ENCODE measurements at regions not wholly inside any gene's neighbourhood (a gene's known extent, or its start where the extent isn't known, plus 50 kb on each side); places are given as distances from the start of the nearest gene placed in this dataset.

DNA sequence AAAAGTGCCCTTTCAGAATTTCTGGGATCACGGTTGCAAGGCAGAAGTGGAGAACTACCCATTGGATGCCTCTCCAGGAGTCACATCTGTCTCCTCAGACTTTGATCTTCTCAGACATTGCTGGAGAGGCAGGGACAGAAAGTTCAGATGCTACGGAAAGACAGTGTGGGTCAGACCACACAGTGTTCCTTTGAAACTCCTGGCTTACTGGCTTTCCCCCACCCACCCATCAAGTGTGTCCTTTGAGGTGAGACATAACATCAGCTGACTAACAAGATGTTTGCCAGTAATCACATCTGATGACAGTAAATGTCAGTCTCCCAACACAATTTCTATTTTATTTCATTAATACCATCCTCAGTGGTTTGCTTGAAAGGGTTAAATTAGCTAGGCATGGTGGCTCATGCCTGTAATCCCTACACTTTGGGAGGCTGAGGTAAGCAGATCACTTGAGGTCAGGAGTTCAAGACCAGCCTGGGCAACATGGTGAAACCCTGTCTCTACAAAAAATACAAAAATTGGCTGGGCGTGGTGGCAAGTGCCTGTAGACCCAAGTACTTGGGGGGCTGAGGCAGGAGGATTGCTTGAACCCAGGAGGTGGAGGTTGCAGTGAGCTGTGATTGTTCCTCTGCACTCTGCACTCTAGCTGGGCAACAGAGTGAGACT, 67.2 kb upstream of the SNX9 start:
- DNase-seq (ENCODE audit: low spot score): no peak

GRCh38 chr6:157756708-157757429, 66.2 kb upstream of the SNX9 start:
- peak; percentile 94 for DNase-seq (ENCODE audit: low spot score)

DNA sequence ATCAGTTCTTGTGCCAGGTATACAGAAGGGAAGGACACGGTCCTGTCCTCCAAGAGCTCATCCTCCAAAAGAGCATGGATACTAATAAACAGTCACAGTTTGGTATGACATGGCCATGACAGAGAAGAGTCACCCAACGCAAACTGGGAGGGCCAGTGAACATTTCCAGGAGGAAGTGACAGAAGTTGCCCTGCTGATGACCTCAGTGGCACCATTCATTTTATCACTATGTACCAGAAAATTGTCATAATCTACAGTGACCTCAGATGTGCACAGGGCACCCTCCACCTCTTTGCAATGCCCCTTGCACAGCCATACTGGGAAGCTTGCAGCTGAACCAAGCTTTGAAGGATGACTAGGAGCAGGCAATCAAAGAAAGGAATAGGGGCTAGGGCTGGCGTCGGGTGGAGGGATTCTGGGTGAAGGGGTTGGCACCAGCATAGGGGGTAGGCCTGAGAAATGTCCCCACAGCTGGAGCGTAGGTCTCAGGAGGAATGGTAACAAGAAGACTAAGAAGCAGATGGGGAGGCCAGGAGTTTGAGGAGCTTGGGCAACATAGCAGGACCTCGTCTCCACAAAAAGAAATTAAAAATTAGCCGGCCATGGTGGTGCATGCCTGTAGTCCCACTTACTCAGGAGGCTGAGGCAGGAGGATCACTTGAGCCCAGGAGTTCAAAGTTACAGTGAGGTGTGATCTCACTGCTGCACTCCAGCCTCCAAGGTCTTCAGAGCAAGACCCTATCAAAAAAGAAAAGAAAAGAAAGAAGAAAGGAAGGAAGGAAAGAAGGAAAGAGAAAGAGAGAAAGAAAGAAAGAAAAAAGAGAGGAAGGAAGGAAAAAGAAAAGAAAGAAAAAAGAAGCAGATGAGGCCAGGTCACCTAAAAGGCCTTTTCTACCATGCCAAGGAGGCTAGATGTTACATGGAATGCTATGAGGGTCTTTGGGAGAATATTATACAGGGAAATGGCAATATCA, 65.3 kb upstream of the SNX9 start:
- DNase-seq (ENCODE audit: low spot score): no peak

- no peak for DNase-seq (ENCODE audit: low spot score)
Observed at GRCh38 chr6:157758516-157759023, 64.5 kb upstream of the SNX9 start.

- no peak for DNase-seq (ENCODE audit: low spot score)
Observed at GRCh38 chr6:157759028-157759427, 64.0 kb upstream of the SNX9 start.

GRCh38 chr6:157760137-157760536, 62.9 kb upstream of the SNX9 start:
- no peak for DNase-seq (ENCODE audit: low spot score)

- no peak for DNase-seq (ENCODE audit: low spot score)
Observed at GRCh38 chr6:157760589-157761330, 62.3 kb upstream of the SNX9 start.

- no peak for DNase-seq (ENCODE audit: low spot score)
Observed at GRCh38 chr6:157761331-157761921, 61.6 kb upstream of the SNX9 start.

DNA sequence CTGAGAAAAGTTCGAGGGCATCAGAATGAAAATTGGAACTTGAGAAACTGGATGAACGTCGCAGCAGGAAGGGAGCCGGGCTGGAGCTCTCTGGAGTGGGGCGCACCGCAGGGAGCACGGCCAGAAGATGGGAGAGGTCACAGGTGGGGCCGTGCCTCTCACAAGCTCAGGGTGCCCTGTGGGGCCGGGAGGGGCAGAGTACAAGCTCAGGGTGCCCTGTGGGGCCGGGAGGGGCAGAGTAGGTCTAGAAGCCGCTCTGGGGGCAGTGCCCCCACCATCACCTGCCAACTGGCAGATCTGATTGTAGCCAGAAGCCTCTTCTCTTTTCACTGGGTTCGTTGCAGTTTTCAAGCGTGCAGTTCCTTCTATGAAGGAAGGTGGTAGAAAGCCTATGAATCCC, 61.1 kb upstream of the SNX9 start:
- no peak for DNase-seq (ENCODE audit: low spot score)

DNA sequence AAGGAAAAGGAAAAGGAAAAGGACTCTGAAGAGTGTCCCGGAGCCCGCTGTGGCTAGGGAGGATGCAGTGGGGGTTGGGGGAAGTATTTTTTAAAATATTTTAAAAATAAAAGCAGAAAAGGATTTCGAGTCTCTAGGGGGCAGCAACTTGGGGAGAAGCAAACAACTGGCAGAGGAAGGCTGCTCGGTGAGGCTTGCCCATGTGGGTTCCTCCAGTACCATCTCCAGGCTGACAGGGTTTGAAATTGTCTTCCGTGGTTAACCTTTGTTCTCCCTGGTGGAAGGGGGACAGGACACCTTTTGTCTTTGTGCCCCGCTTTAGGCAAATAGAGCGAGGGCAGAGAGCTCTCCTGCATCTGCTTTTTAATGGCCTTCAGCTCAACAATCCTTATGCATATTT, 60.4 kb upstream of the SNX9 start:
- DNase-seq (ENCODE audit: low spot score): no peak

DNA sequence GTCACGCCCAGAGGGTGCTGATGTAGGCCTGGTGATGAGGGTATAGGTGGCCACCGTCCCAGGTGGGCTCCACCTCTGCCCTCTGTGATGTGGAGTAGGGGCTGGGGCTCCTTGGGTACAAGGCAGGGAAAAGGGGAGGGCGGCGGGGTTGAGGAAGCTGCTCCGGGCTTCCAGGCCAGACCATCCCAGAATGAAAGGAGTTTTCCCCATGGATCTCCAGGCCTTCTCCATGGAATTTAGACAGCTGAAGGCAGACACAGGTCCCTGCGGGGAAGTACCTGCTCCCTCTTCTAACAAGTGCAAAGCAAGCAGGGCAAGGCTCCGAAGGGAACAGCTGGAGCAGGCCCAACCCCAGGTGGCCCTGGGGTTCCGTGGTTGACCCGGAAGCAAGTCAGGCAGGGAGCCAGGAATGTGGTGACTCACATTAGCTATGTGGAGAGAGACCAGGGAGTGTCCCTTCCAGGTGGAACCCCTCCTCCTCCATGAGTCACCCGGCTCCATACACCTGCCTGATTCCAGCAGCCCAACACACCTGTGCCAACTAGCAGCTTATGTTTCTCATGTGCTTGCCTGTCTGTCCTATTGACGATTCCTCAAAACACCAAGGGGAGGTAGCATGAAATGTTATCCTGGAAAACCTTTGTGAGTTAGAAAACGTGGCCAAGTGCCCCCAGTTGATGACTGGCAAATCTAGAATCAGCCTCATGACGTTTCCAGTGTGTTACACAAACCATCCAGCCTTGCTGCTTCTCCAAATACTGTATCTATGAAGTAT, 59.7 kb upstream of the SNX9 start:
- no peak for DNase-seq (ENCODE audit: low spot score)

- no peak for DNase-seq (ENCODE audit: low spot score)
Observed at GRCh38 chr6:157763904-157764177, 59.2 kb upstream of the SNX9 start.

- no peak for DNase-seq (ENCODE audit: low spot score)
Observed at GRCh38 chr6:157764178-157765068, 58.6 kb upstream of the SNX9 start.

DNA sequence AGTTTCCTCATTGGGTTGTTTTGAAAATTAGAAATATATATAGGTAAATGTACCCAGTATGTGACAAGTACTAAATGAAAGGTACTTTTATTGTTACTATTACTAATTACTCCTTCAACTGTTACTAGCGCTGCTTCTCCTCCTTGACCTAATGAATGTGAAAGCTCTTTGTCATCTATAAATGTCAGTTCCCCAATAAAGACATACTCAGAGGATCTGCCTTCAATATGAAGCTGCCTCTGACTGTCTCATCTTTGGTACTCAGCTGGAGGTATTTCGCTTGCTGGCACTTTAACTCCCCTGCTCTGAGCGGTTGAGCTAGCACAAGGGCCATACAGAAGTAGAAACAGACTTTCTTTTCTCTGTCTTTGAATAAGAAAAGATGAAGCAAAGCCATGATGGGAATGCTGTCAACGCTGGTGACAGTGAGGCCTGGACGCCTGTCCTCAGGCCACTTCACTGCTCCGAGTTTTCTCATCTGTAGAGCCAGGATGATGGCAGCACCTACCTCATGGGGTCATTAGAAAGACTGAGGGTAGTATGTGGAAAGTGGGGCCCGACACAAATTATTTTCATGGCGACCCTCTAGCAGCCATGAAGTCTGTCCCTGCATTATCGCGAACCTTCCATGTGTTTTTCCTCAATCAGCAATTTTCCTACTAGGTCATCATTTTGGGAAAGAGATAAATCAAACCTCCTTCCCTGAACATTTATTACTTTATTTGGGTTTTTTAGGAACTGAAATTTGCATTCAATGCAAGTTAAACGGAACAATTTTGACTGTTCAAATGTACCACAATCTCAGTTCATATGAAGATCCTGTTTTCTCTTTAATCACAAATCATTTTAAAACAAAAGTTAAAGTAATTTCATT, 55.9 kb upstream of the SNX9 start:
- no peak for DNase-seq (ENCODE audit: low spot score)

DNA sequence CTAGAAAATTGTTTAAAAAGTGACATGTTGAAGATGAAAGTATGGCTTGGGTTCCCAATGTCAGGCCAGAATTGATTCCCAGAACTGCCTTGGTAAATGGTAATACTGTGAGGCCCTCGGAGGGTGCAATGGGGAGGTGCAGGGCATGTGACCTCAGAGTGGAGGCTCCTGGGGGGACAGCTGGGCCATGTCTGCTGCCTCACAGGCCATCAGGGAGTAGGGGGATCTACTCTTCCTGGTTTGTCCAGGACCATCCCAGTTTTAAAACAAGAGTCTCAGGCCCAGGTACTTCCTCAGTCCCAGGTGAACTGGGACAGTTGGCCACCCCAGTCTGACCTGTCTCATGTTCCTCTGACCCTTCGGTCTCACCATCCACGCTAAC, 55.3 kb upstream of the SNX9 start:
- no peak for DNase-seq (ENCODE audit: low spot score)

GRCh38 chr6:157768304-157768703, 54.7 kb upstream of the SNX9 start:
- no peak for DNase-seq (ENCODE audit: low spot score)

GRCh38 chr6:157768863-157769551, 54.0 kb upstream of the SNX9 start:
- DNase-seq (ENCODE audit: low spot score): no peak
